Mucosa of descending colon (tissue), 3 donors: ENCODE measurements at regions not wholly inside any gene's neighbourhood (a gene's known extent, or its start where the extent isn't known, plus 50 kb on each side); places are given as distances from the start of the nearest gene placed in this dataset.

Experiments
- ATAC-seq: fragments of 200-7000 bp; cut with Tn5 transposase; one replicate; pipeline ENCODE4 v1.9.1; 2020; ENCODE audit warnings: mild to moderate bottlenecking, moderate library complexity
- DNase-seq, 3 donors: peaks; one replicate each; pipeline ENCODE4 v3.0.0-alpha.2; 2020
- H3K36me3 ChIP-seq: fragments of 200-600 bp; one replicate; pipeline ENCODE4 v1.8.0; 2021; ENCODE audit warnings: low read depth, mild to moderate bottlenecking
- H3K4me1 ChIP-seq: fragments of 200-600 bp; one replicate; pipeline ENCODE4 v1.8.0; 2021; ENCODE audit warnings: low read depth, mild to moderate bottlenecking
- H3K4me3 ChIP-seq: fragments of 200-600 bp; one replicate; pipeline ENCODE4 v1.8.0; 2021; ENCODE audit warnings: mild to moderate bottlenecking
- H3K9me3 ChIP-seq: fragments of 200-600 bp; one replicate; pipeline ENCODE4 v1.8.0; 2021; ENCODE audit warnings: mild to moderate bottlenecking
- intact Hi-C, 2 donors: fragments of 100-400 bp; cut with DNase I in 1 of 2; cut with micrococcal nuclease in 1 of 2; formaldehyde crosslinking; loops; one replicate each; pipeline versions ENCODE4 v1.11.0 to v1.11.1; 2022; cut with DNase I, micrococcal nuclease
- TF ChIP-seq, protein P1 (sequence below): fragments of 200-600 bp; IDR thresholded peaks from one replicate; pipeline ENCODE4 v1.8.0; 2022; ENCODE audit warnings: antibody characterized with exemption, mild to moderate bottlenecking
- donor health status: DM: no; HTN: no; CAD: no; lungs with moderate emphysema.
- donor health status: DM: no; HTN: no; CAD: no.
- donor health status: DM: no; HTN: yes; CAD: no.

DNA sequence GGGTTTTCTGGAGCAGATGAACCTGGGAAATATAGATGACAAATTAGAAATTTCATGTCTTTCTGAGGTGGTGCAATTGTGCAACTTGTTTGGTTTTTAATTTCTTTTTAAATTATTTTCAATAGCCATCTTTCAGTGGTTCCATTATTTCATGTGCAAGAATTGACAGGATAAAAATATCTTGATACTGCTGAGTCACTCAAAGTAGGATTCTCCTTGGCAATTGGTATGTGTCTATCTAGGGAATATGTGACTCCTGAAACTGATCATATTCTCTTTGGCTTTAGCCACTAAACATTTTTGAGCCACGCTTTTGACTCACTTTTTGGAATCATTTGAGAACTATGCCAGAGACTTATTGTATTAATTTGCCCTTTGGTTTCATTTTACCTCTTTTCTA is 331.5 kb downstream of the KCNA4 start:
- Histone ChIP-seq H3K36me3 (no peaks in the 10 kb centered on the region), H3K4me1 (no peaks in the 10 kb centered on the region), H3K4me3 (no peak overlapping the region), H3K9me3 (peaks cover 38% of the 10 kb centered on the region)
- TF ChIP-seq, protein P1, sequence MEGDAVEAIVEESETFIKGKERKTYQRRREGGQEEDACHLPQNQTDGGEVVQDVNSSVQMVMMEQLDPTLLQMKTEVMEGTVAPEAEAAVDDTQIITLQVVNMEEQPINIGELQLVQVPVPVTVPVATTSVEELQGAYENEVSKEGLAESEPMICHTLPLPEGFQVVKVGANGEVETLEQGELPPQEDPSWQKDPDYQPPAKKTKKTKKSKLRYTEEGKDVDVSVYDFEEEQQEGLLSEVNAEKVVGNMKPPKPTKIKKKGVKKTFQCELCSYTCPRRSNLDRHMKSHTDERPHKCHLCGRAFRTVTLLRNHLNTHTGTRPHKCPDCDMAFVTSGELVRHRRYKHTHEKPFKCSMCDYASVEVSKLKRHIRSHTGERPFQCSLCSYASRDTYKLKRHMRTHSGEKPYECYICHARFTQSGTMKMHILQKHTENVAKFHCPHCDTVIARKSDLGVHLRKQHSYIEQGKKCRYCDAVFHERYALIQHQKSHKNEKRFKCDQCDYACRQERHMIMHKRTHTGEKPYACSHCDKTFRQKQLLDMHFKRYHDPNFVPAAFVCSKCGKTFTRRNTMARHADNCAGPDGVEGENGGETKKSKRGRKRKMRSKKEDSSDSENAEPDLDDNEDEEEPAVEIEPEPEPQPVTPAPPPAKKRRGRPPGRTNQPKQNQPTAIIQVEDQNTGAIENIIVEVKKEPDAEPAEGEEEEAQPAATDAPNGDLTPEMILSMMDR, result no peak
- ATAC-seq (no peak), DNase-seq (no peak)
- intact Hi-C loops, result no loop called here

DNA sequence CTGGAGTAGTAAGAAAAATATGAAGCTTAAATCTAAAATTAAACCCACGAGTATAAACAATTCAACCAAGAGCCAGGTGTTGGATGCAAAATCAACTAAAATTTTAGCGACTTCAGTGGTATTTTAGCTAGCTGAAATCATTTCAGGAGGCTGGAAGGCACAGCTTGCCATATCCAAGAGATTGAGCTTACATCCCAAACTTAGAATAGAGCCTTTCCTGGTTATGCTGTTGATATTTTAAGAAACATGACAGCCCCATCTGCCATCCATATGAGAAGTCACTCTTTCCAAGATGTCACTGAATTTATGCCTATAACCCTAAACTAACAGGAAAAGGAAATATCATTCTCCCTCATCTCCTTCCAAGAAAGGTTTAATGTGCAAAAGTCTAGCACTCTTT is 334.0 kb downstream of the KCNA4 start:
- ATAC-seq (no peak), DNase-seq (no peak)
- TF ChIP-seq, protein P1, result no peak
- H3K4me1 ChIP-seq, result no peaks in the 10 kb centered on the region
- no peaks in the 10 kb centered on the region for H3K36me3 ChIP-seq
- no peak overlapping the region for H3K4me3 ChIP-seq
- intact Hi-C loops, result no loop called here
- peaks cover 20% of the 10 kb centered on the region for H3K9me3 ChIP-seq

DNA sequence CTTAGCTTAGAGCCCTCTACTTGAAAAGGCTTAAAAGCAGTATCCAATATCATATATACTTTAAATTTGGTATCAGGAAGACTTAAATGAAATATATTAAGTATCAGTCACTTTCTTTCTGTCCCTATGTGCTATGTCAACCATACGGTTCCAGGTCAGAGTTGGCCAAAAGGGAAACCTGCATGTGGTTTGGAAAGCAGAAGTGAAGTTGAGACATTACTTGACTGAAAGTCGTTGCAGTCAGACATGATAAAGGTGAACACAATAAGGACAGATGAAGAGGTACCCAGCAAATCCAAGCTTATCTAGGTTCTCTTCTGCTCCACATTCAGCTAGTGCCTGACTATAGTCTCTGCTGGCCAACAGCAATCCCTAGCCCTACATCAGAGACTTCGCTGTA is 336.8 kb downstream of the KCNA4 start:
- H3K9me3 ChIP-seq, result peaks cover 13% of the 10 kb centered on the region
- no peak overlapping the region for H3K4me3 ChIP-seq
- TF ChIP-seq, protein P1, result no peak
- no peaks in the 10 kb centered on the region for H3K36me3 ChIP-seq
- DNase-seq (no peak), ATAC-seq (no peak)
- intact Hi-C loops, result no loop called here
- no peaks in the 10 kb centered on the region for H3K4me1 ChIP-seq

DNA sequence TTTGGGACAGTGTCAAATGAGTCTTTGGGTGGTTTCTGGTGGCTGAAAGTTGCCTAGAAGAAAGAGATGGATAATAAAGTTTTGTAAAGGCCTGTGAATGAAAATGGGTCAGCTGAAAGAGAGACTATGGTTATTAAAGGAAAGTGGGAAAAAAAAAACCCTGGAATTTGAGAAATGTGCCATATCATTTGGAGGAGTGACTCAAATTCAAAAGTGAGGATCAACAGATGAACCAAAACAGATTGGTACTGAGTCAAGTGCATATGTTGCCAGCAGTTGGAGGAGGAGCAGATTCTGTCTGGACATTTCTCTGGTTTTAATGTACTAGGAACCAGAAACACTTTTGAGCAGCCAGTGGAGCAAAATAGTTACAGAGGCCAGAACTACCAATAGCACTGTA is 339.8 kb downstream of the KCNA4 start:
- TF ChIP-seq, protein P1, result no peak
- intact Hi-C loops, result no loop called here
- no peak for ATAC-seq

DNA sequence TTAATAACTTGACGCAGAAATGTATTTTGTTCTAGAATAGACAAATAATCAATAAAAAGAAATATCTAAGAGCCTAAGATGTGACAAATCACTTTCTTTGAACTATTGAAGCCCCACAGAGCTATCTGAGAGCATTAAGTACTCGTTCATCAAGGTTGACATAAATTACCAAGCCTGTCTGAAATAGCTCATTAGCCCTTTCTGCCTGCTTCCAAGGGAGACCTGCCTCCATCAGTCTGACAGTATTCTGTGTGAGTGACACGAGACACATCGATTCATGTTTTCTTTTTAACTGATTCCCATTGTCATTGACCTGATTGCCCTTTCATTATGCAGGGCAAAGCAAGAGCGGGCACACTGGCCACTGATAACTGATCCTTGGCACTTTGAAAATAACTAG is 347.5 kb downstream of the KCNA4 start:
- TF ChIP-seq, protein P1, result no peak
- DNase-seq (no peak), ATAC-seq (no peak)
- Histone ChIP-seq H3K9me3 (peaks cover 48% of the 10 kb centered on the region), H3K4me3 (no peak overlapping the region), H3K4me1 (no peaks in the 10 kb centered on the region), H3K36me3 (no peaks in the 10 kb centered on the region)
- intact Hi-C loops, result no loop called here

More for the DNA sequence above, 339.8 kb downstream of the KCNA4 start:
- H3K36me3 ChIP-seq, result no peaks in the 10 kb centered on the region
- no peaks in the 10 kb centered on the region for H3K4me1 ChIP-seq
- H3K4me3 ChIP-seq, result no peak overlapping the region
- DNase-seq, result no peak
- peaks cover 14% of the 10 kb centered on the region for H3K9me3 ChIP-seq

DNA sequence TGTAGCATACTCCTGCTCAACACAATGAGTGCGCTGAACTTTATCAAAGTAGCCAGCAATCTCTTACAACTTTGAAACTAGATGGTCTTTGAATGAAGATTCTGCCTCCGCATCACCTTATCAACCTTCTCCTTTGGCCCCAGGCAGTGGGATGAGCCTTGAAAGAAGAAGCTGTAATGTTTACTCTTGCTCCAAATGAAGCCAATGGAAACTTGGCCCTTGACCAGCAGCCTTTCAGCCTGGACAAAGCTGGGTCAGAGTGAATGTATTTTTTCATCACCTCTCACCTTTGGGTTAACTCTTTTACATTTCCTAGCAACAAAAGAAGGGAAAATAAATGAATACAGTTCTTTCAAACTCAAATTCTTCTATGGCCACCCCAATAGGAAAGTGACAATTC is 359.1 kb downstream of the KCNA4 start:
- Histone ChIP-seq H3K9me3 (peaks cover 38% of the 10 kb centered on the region), H3K36me3 (no peaks in the 10 kb centered on the region), H3K4me1 (no peaks in the 10 kb centered on the region), H3K4me3 (no peak overlapping the region)
- TF ChIP-seq, protein P1, result no peak
- DNase-seq, result no peak
- intact Hi-C loops, result no loop called here
- ATAC-seq, result no peak
